ENCODE measurements at regions not wholly inside any gene's neighbourhood (a gene's known extent, or its start where the extent isn't known, plus 50 kb on each side); places are given as distances from the start of the nearest gene placed in this dataset.

GRCh38 chr5:158484150-158484549 is 615.6 kb downstream of the EBF1 start:
- Histone ChIP-seq H3K4me3 (replicated peaks in 1 of 4; ENCODE audit: control extremely low read depth in 1 of 4, insufficient read depth in 1 of 4, low read depth in 3 of 4, low read length in 4 of 4) (no peak overlapping the region), H4K20me1 (ENCODE audit: control insufficient read depth, extremely low read depth, insufficient read depth, low read length) (no peaks in the 10 kb centered on the region), H3K9me3 (ENCODE audit: control insufficient read depth, insufficient read depth, low read depth, low read length) (no peaks in the 10 kb centered on the region), H3K9ac (ENCODE audit: insufficient read depth, low read length) (no peak overlapping the region), H3K27me3 (ENCODE audit: control insufficient read depth, insufficient read depth, low read length) (no peaks in the 10 kb centered on the region), H3K36me3 (ENCODE audit: control insufficient read depth, insufficient read depth, low read length) (no peaks in the 10 kb centered on the region), H3K27ac (ENCODE audit: insufficient read depth, low read length) (no peak overlapping the region), H3K4me1 (ENCODE audit: control insufficient read depth, extremely low read depth, insufficient read depth, low read length) (peaks cover 2% of the 10 kb centered on the region), H3K4me2 (ENCODE audit: extremely low read depth, insufficient read depth, low read length) (no peak overlapping the region), H2AFZ (ENCODE audit: low read length) (no peak overlapping the region), H3K79me2 (ENCODE audit: control insufficient read depth, insufficient read depth, low read length) (no peaks in the 10 kb centered on the region)
- TF ChIP-seq CTCF (conservative IDR thresholded peaks at IDR 0.05 in 1 of 2, IDR thresholded peaks at IDR 0.05 in 1 of 2; ENCODE audit: low read depth in 1 of 2, low read length in 2 of 2) = no peak
- no peak for TF ChIP-seq EZH2 (IDR thresholded peaks at IDR 0.05; ENCODE audit: low read length, missing control alignments)
- peak in 1 of 2 donors; percentile 32 for DNase-seq (ENCODE audit: low read depth in 2 of 2)

- no peaks in the 10 kb centered on the region for H3K27me3 ChIP-seq (ENCODE audit: control insufficient read depth, insufficient read depth, low read length)
- H4K20me1 ChIP-seq (ENCODE audit: control insufficient read depth, extremely low read depth, insufficient read depth, low read length) = no peaks in the 10 kb centered on the region
- no peak for DNase-seq (ENCODE audit: low read depth in 2 of 2)
- TF ChIP-seq EZH2 (IDR thresholded peaks at IDR 0.05; ENCODE audit: low read length, missing control alignments) (no peak), CTCF (conservative IDR thresholded peaks at IDR 0.05 in 1 of 2, IDR thresholded peaks at IDR 0.05 in 1 of 2; ENCODE audit: low read depth in 1 of 2, low read length in 2 of 2) (no peak)
- H3K4me1 ChIP-seq (ENCODE audit: control insufficient read depth, extremely low read depth, insufficient read depth, low read length) = peaks cover 2% of the 10 kb centered on the region
- no peak overlapping the region for H3K9ac ChIP-seq (ENCODE audit: insufficient read depth, low read length)
- H3K27ac ChIP-seq (ENCODE audit: insufficient read depth, low read length) = no peak overlapping the region
- H3K9me3 ChIP-seq (ENCODE audit: control insufficient read depth, insufficient read depth, low read depth, low read length) = no peaks in the 10 kb centered on the region
- no peaks in the 10 kb centered on the region for H3K79me2 ChIP-seq (ENCODE audit: control insufficient read depth, insufficient read depth, low read length)
- no peak overlapping the region for H3K4me2 ChIP-seq (ENCODE audit: extremely low read depth, insufficient read depth, low read length)
- no peak overlapping the region for H3K4me3 ChIP-seq (replicated peaks in 1 of 4; ENCODE audit: control extremely low read depth in 1 of 4, insufficient read depth in 1 of 4, low read depth in 3 of 4, low read length in 4 of 4)
- no peak overlapping the region for H2AFZ ChIP-seq (ENCODE audit: low read length)
- no peaks in the 10 kb centered on the region for H3K36me3 ChIP-seq (ENCODE audit: control insufficient read depth, insufficient read depth, low read length)
Measured at GRCh38 chr5:158483281-158483860, 616.3 kb downstream of the EBF1 start.

GRCh38 chr5:158482125-158482524 is 617.6 kb downstream of the EBF1 start:
- H3K4me2 ChIP-seq (ENCODE audit: extremely low read depth, insufficient read depth, low read length) = no peak overlapping the region
- no peaks in the 10 kb centered on the region for H4K20me1 ChIP-seq (ENCODE audit: control insufficient read depth, extremely low read depth, insufficient read depth, low read length)
- H3K4me1 ChIP-seq (ENCODE audit: control insufficient read depth, extremely low read depth, insufficient read depth, low read length) = peaks cover 2% of the 10 kb centered on the region
- no peak overlapping the region for H3K4me3 ChIP-seq (replicated peaks in 1 of 4; ENCODE audit: control extremely low read depth in 1 of 4, insufficient read depth in 1 of 4, low read depth in 3 of 4, low read length in 4 of 4)
- DNase-seq (ENCODE audit: low read depth in 2 of 2) = no peak
- H3K79me2 ChIP-seq (ENCODE audit: control insufficient read depth, insufficient read depth, low read length) = no peaks in the 10 kb centered on the region
- no peak overlapping the region for H3K27ac ChIP-seq (ENCODE audit: insufficient read depth, low read length)
- H3K27me3 ChIP-seq (ENCODE audit: control insufficient read depth, insufficient read depth, low read length) = no peaks in the 10 kb centered on the region
- no peaks in the 10 kb centered on the region for H3K36me3 ChIP-seq (ENCODE audit: control insufficient read depth, insufficient read depth, low read length)
- H3K9ac ChIP-seq (ENCODE audit: insufficient read depth, low read length) = no peak overlapping the region
- TF ChIP-seq CTCF (conservative IDR thresholded peaks at IDR 0.05 in 1 of 2, IDR thresholded peaks at IDR 0.05 in 1 of 2; ENCODE audit: low read depth in 1 of 2, low read length in 2 of 2) = no peak
- no peak for TF ChIP-seq EZH2 (IDR thresholded peaks at IDR 0.05; ENCODE audit: low read length, missing control alignments)
- H2AFZ ChIP-seq (ENCODE audit: low read length) = no peak overlapping the region
- no peaks in the 10 kb centered on the region for H3K9me3 ChIP-seq (ENCODE audit: control insufficient read depth, insufficient read depth, low read depth, low read length)
